ENCODE measurements at regions not wholly inside any gene's neighbourhood (a gene's known extent, or its start where the extent isn't known, plus 50 kb on each side); places are given as distances from the start of the nearest gene placed in this dataset.

DNA sequence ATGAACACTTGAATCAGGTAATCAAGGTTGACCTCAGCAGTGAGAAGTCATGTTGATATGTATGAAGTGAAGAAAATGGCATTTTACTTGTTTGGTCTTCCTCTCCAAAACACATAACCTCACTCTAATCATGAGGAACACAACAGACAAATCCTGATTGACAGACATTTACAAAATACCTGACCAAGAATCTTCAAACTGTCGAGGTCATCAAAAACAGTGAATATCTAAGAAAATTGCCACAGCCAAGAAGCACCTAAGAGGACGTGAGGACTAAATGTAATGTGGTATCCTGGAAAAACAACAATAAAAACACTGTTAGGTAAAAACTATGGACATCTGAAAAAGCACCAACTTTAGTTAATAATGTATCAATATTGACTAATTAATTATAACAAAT, 129.5 kb upstream of the MAGEB18 start:
- TF ChIP-seq POLR2A (IDR thresholded peaks at IDR 0.05; ENCODE audit: low read depth, low read length) (no peak), POLR2AphosphoS5 (IDR thresholded peaks at IDR 0.05; ENCODE audit: low read depth, low read length) (no peak), SPI1 (IDR thresholded peaks at IDR 0.05; ENCODE audit: low read depth, low read length) (no peak), POU2F2 (IDR thresholded peaks at IDR 0.05; ENCODE audit: low read depth, low read length) (no peak), TAF1 (IDR thresholded peaks at IDR 0.05; ENCODE audit: low read depth, low read length) (no peak), PAX5 (IDR thresholded peaks at IDR 0.05; ENCODE audit: insufficient read depth, low read length, severe bottlenecking) (no peak)
